ENCODE measurements at regions not wholly inside any gene's neighbourhood (a gene's known extent, or its start where the extent isn't known, plus 50 kb on each side); places are given as distances from the start of the nearest gene placed in this dataset.

DNA sequence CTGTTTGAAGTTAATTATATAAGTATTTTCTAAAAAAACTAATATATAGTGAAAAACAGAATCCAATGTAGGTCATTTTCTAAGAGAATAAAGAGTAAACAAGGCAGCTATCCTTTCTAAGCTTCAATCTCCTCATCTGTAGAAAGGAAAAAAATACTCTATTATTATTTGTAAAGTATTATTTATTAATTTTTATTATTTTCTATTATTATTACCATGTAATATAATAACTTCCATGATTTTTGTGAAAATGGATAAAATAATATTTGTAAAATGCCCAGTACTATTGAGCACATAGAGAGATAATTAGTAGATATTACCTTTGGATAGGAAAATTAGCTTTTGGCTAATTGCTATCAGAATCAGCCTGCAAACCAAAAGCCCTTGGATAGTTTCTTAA lies 684.4 kb downstream of the MTRR start:
- H3K27ac ChIP-seq = no peak overlapping the region
- H3K27me3 ChIP-seq = no peaks in the 10 kb centered on the region
- H3K4me3 ChIP-seq = no peak overlapping the region
- intact Hi-C loops (cut with DNase I) = no loop called here
- H3K36me3 ChIP-seq = no peaks in the 10 kb centered on the region
- no peaks in the 10 kb centered on the region for H3K4me1 ChIP-seq
- H3K9me3 ChIP-seq = peaks cover 0 to 44% (median 18%) of the 10 kb centered on the region in 12 donors
- TF ChIP-seq POLR2A (IDR thresholded peaks at IDR 0.05) = no peak
- TF ChIP-seq, protein P1, sequence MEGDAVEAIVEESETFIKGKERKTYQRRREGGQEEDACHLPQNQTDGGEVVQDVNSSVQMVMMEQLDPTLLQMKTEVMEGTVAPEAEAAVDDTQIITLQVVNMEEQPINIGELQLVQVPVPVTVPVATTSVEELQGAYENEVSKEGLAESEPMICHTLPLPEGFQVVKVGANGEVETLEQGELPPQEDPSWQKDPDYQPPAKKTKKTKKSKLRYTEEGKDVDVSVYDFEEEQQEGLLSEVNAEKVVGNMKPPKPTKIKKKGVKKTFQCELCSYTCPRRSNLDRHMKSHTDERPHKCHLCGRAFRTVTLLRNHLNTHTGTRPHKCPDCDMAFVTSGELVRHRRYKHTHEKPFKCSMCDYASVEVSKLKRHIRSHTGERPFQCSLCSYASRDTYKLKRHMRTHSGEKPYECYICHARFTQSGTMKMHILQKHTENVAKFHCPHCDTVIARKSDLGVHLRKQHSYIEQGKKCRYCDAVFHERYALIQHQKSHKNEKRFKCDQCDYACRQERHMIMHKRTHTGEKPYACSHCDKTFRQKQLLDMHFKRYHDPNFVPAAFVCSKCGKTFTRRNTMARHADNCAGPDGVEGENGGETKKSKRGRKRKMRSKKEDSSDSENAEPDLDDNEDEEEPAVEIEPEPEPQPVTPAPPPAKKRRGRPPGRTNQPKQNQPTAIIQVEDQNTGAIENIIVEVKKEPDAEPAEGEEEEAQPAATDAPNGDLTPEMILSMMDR (IDR thresholded peaks at IDR 0.05) = no peak
- DNase-seq (no peak), ATAC-seq (no peak)

DNA sequence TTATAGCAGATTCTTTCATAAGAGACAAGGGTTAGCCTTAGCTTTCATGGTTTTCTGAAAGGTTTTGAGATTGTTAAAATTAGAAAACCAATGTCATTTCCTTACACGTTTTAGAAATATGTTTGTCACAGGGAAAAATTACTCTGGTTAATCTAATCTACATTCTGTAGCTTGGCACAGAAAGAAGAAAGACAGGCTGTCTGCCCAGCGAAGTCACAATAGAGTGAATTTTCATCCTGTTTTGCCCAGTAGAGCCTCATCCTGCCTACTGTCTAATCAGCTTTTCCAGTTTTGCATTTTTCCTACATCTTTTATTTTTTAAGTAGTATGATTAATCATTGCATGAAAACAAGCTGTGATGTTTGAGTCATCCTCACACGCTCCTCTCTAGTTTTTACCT lies 688.8 kb downstream of the MTRR start:
- H3K27ac ChIP-seq = no peak overlapping the region

DNA sequence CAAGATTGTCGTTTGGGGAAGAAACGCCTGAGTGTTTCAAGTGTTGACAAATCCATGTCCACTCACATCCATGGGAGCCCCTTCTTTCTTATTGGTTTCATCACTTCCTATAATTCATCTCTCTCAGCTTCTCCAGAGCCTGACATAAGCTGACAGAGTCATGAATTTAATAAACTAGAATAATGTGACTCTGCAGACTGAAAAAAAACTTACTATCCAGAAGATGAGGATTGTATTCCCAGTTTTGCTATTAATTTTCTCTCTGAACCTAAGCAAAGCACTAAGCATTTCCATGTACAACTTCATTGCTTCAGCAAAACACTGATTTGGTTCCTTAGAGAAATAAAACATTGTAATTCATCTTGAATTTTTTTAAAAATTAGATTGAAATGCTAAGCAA lies 691.8 kb downstream of the MTRR start:
- Histone ChIP-seq H3K9me3 (peaks cover 0 to 13% (median 2%) of the 10 kb centered on the region in 12 donors), H3K36me3 (no peaks in the 10 kb centered on the region), H3K27me3 (no peaks in the 10 kb centered on the region), H3K27ac (no peak overlapping the region), H3K4me1 (no peaks in the 10 kb centered on the region), H3K4me3 (no peak overlapping the region)
- ATAC-seq = no peak
- 40 to 62% (median 49%) methylated on average over 2 of the region's 2 CpGs for WGBS, 4 donors
- TF ChIP-seq, protein P1 (IDR thresholded peaks at IDR 0.05) = no peak
- TF ChIP-seq POLR2A (IDR thresholded peaks at IDR 0.05) = no peak
- DNase-seq = no peak
- intact Hi-C loops (cut with DNase I) = no loop called here

More for the DNA sequence above, 688.8 kb downstream of the MTRR start:
- no peak for TF ChIP-seq POLR2A (IDR thresholded peaks at IDR 0.05)
- TF ChIP-seq, protein P1 (IDR thresholded peaks at IDR 0.05) = no peak
- H3K36me3 ChIP-seq = no peaks in the 10 kb centered on the region
- H3K4me3 ChIP-seq = no peak overlapping the region
- WGBS, 4 donors = 53 to 59% (median 56%) methylated on average over 3 of the region's 3 CpGs
- H3K27me3 ChIP-seq = no peaks in the 10 kb centered on the region
- H3K4me1 ChIP-seq = no peaks in the 10 kb centered on the region
- DNase-seq (no peak), ATAC-seq (no peak)
- intact Hi-C loops (cut with DNase I) = no loop called here
- peaks cover 0 to 42% (median 18%) of the 10 kb centered on the region in 12 donors for H3K9me3 ChIP-seq

DNA sequence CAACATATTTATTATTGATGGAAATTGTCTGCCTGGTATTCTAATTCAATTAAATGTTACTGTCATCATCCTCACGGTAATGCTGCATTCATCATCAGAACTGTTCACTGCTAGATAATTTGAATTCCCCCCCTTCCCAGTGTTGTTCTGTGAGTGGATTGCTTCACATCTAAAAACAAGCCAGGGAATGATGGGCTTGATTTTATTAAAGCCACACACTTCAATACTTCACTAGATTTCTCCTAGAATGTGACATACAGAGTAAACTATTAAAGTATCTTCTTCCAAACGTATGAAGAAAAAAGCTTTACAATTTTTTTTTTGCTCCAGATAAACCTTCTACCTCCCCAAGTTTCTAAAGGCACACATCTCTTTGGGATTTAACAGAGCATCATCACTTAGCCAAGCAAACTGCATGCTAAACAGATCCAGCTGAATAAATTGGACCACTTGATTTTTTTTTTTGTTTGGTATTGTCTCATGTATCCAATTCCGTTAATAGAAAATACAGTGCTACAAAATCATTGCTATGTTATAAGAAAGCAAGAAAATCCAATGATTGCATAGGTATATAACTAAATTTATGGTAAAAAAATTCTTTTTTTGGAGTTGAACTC lies 692.4 kb downstream of the MTRR start:
- Histone ChIP-seq H3K27ac (no peak overlapping the region), H3K4me1 (no peaks in the 10 kb centered on the region), H3K4me3 (no peak overlapping the region), H3K27me3 (no peaks in the 10 kb centered on the region), H3K36me3 (no peaks in the 10 kb centered on the region), H3K9me3 (peaks cover 0 to 8% (median 0%) of the 10 kb centered on the region in 12 donors)
- intact Hi-C loops (cut with DNase I) = no loop called here
- ATAC-seq (no peak), DNase-seq (no peak)
- WGBS, 4 donors = 64 to 74% (median 69%) methylated on average over 3 of the region's 3 CpGs
- TF ChIP-seq, protein P1 (IDR thresholded peaks at IDR 0.05) = no peak
- TF ChIP-seq POLR2A (IDR thresholded peaks at IDR 0.05) = no peak

Data from heart left ventricle (tissue), 16 donors.